Calu3 (cell line): ENCODE measurements at regions not wholly inside any gene's neighbourhood (a gene's known extent, or its start where the extent isn't known, plus 50 kb on each side); places are given as distances from the start of the nearest gene placed in this dataset.

Experiments used
- BruUV-seq: library from RNA; stranded (reverse); fragments of 400-500 nt; replicated peaks from 2 replicates; lab custom pipeline; 2021; lab: Mats Ljungman, UMichigan
- CTCF ChIA-PET: fragments of 300-600 bp; sonication (Branson Sonifier 250); formaldehyde crosslinking; loops from one replicate; lab custom pipeline; 2022; ENCODE audit warnings: antibody characterized with exemption; lab: Charles Lee
- DNase-seq: peaks from one replicate; pipeline ENCODE4 v3.0.0; 2022
- H3K27ac Mint-ChIP-seq: one replicate; pipeline ENCODE4 v1.8.0; 2022; ENCODE audit warnings: mixed read lengths; ENCODE audit not compliant: unreplicated experiment
- H3K27me3 Mint-ChIP-seq: one replicate; pipeline ENCODE4 v1.8.0; 2022; ENCODE audit warnings: mixed read lengths; ENCODE audit not compliant: unreplicated experiment
- H3K36me3 Mint-ChIP-seq: one replicate; pipeline ENCODE4 v1.8.0; 2022; ENCODE audit warnings: mild to moderate bottlenecking, moderate library complexity, mixed read lengths; ENCODE audit not compliant: insufficient read depth, unreplicated experiment
- H3K4me1 Mint-ChIP-seq: one replicate; pipeline ENCODE4 v1.8.0; 2022; ENCODE audit warnings: mild to moderate bottlenecking, low read depth, mixed read lengths; ENCODE audit not compliant: unreplicated experiment
- H3K4me3 Mint-ChIP-seq: one replicate; pipeline ENCODE4 v1.8.0; 2022; ENCODE audit warnings: mild to moderate bottlenecking, low read depth, moderate library complexity, mixed read lengths; ENCODE audit not compliant: unreplicated experiment
- H3K9me3 Mint-ChIP-seq: one replicate; pipeline ENCODE4 v1.8.0; 2022; ENCODE audit warnings: low read depth, mixed read lengths; ENCODE audit not compliant: unreplicated experiment
- intact Hi-C: fragments of 100-400 bp; cut with micrococcal nuclease; formaldehyde crosslinking; loops from one replicate; pipeline ENCODE4 v1.10.0; 2022; ENCODE audit not compliant: unreplicated experiment
- TF ChIP-seq, protein P1 (sequence below): fragments of 200-600 bp; IDR thresholded peaks from one replicate; pipeline ENCODE4 v1.8.0; 2022; ENCODE audit warnings: antibody characterized with exemption; ENCODE audit not compliant: unreplicated experiment

DNA sequence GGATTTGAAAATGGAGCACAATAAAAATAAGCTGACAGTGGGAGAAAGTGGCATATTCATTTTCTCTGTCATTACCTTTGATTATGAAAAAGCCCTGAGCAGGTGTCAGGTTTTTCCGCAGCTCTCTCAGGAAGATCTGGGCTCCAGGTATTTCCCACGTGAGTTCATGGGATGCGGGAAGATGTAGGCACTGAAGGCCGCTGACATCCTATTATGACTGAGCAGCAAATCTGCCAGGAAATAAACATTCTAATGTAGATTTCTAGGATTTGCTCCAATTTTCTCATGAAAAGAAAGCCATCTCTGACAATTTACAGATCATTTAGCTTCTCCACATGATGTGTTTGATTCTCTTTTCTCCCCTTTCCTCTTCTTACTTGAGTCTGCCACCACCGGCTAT, 160.7 kb downstream of the KIT start:
- no peaks in the 10 kb centered on the region for H3K4me1 Mint-ChIP-seq
- TF ChIP-seq, protein P1, sequence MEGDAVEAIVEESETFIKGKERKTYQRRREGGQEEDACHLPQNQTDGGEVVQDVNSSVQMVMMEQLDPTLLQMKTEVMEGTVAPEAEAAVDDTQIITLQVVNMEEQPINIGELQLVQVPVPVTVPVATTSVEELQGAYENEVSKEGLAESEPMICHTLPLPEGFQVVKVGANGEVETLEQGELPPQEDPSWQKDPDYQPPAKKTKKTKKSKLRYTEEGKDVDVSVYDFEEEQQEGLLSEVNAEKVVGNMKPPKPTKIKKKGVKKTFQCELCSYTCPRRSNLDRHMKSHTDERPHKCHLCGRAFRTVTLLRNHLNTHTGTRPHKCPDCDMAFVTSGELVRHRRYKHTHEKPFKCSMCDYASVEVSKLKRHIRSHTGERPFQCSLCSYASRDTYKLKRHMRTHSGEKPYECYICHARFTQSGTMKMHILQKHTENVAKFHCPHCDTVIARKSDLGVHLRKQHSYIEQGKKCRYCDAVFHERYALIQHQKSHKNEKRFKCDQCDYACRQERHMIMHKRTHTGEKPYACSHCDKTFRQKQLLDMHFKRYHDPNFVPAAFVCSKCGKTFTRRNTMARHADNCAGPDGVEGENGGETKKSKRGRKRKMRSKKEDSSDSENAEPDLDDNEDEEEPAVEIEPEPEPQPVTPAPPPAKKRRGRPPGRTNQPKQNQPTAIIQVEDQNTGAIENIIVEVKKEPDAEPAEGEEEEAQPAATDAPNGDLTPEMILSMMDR, result no peak
- CTCF ChIA-PET, result no interaction called here
- no TSS peak for BruUV-seq
- no peaks in the 10 kb centered on the region for H3K9me3 Mint-ChIP-seq
- no peak overlapping the region for H3K4me3 Mint-ChIP-seq
- H3K27ac Mint-ChIP-seq, result no peak overlapping the region
- intact Hi-C loops, result no loop called here
- DNase-seq, result no peak
- peaks cover 16% of the 10 kb centered on the region for H3K27me3 Mint-ChIP-seq
- no peaks in the 10 kb centered on the region for H3K36me3 Mint-ChIP-seq

DNA sequence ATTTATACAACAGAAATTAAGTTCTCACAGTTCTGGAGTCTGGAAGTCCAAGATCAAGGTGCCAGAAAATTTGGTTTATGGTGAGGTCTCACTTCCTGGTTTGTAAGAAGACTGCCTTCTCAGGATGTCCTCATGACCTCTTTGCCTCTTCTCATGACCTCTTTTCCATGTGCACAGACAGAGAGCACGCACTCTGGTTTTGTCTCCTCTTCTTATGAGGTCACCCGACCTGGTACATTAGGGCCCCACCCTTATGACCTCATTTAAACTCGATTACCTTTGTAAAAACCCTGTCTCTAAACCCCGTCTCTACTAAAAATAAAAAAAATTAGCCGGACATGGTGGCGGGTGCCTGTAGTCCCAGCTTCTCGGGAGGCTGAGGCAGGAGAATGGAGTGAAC, 155.9 kb downstream of the KIT start:
- no peak for DNase-seq
- intact Hi-C loops, result no loop called here
- TF ChIP-seq, protein P1, result no peak
- Mint-ChIP-seq H3K4me3 (no peak overlapping the region), H3K36me3 (no peaks in the 10 kb centered on the region), H3K27me3 (peaks cover 37% of the 10 kb centered on the region), H3K4me1 (no peaks in the 10 kb centered on the region), H3K27ac (no peak overlapping the region), H3K9me3 (no peaks in the 10 kb centered on the region)
- CTCF ChIA-PET, result no interaction called here
- no TSS peak for BruUV-seq

DNA sequence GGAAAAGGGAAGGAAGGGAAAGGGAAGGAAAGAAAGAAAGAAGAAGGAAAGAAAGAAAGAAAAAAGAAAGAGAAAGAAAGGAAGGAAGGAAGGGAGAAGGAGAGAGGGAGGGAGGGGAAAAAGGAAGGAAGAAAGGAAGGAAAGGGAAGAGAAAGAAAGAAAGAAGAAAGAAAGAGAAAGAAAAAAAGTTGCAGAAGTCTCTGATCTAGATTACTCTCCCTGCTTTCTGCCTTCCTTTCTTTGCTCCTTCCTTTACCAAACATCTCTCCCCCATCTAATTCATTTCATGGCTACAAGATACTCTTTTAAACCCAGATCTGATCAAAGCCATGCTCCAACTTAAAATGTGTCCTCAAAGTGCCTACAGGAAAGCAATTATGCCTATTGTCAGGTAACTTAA, 148.6 kb downstream of the KIT start:
- Mint-ChIP-seq H3K9me3 (peaks cover 2% of the 10 kb centered on the region), H3K4me1 (peaks cover 8% of the 10 kb centered on the region), H3K27me3 (peaks cover 47% of the 10 kb centered on the region), H3K4me3 (no peak overlapping the region), H3K27ac (no peak overlapping the region), H3K36me3 (no peaks in the 10 kb centered on the region)
- DNase-seq, result no peak
- no TSS peak for BruUV-seq
- intact Hi-C loops, result no loop called here
- TF ChIP-seq, protein P1, result no peak
- CTCF ChIA-PET, result no interaction called here

DNA sequence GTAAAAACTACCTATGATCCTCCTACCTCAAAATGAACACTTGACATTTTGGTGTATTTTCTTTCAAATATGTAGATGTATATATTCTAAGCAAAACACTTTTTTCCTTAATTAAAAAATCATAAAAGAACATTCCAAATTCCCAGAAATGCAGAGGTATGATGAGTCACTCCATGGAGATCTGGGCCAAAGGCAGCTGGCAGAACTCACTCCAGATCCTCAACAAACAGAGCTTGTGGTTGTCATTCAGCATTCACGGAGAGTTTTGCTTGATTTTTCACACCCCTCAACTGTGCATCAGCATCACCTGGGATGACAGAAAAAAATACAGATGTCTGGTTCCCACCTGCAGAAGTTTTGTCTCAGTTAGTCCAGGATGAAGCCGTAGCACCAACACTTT, 144.6 kb downstream of the KIT start:
- no peak overlapping the region for H3K27ac Mint-ChIP-seq
- TF ChIP-seq, protein P1, result no peak
- H3K36me3 Mint-ChIP-seq, result no peaks in the 10 kb centered on the region
- DNase-seq, result no peak
- H3K4me3 Mint-ChIP-seq, result no peak overlapping the region
- H3K9me3 Mint-ChIP-seq, result peaks cover 2% of the 10 kb centered on the region
- intact Hi-C loops, result no loop called here
- no TSS peak for BruUV-seq
- peaks cover 15% of the 10 kb centered on the region for H3K27me3 Mint-ChIP-seq
- CTCF ChIA-PET, result interaction anchor here (0.6 kb wide), 2 partner anchors 384 to 851 kb away, joined by 3 read pairs; no protein-coding TSS in a partner anchor
- peaks cover 8% of the 10 kb centered on the region for H3K4me1 Mint-ChIP-seq
